PC-9 (cell line): ENCODE measurements at regions not wholly inside any gene's neighbourhood (a gene's known extent, or its start where the extent isn't known, plus 50 kb on each side); places are given as distances from the start of the nearest gene placed in this dataset.

ENCODE experiments used
- BruUV-seq: library from RNA; stranded (reverse); fragments of 400-500 nt; replicated peaks from 2 replicates; lab custom pipeline; 2021; lab: Mats Ljungman, UMichigan
- CTCF ChIA-PET: fragments of 300-600 bp; sonication (Branson Sonifier 250); formaldehyde crosslinking; loops from one replicate; lab custom pipeline; 2022; ENCODE audit warnings: antibody characterized with exemption; lab: Charles Lee
- POLR2A ChIA-PET: fragments of 300-600 bp; sonication (Branson Sonifier 250); formaldehyde crosslinking; loops from one replicate; lab custom pipeline; 2022; ENCODE audit warnings: antibody characterized with exemption; ENCODE audit not compliant: unreplicated experiment; lab: Charles Lee
- DNase-seq, 2 experiments: peaks; one replicate each; pipeline versions ENCODE4 v3.0.0 to v3.0.0-alpha.2; 2015 to 2022; ENCODE audit warnings: mixed read lengths in 1 of 2
- H2AFZ ChIP-seq: fragments of 200-600 bp; sonication (generic); 2 replicates; pipeline ENCODE4 v1.8.1; 2017; ENCODE audit warnings: antibody characterized with exemption
- H3F3A ChIP-seq: fragments of 200-600 bp; sonication (generic); 2 replicates; pipeline ENCODE4 v1.8.1; 2017; ENCODE audit warnings: antibody characterized with exemption, mild to moderate bottlenecking, low read depth; ENCODE audit not compliant: insufficient read depth
- H3K27ac ChIP-seq: fragments of 200-600 bp; sonication (generic); 2 replicates; pipeline ENCODE4 v1.6.1; 2016; ENCODE audit warnings: mixed run types
- H3K27me3 ChIP-seq: fragments of 200-600 bp; sonication (generic); 2 replicates; pipeline ENCODE4 v1.6.1; 2016; ENCODE audit warnings: low read depth, mixed run types; ENCODE audit not compliant: insufficient read depth
- H3K36me3 ChIP-seq: fragments of 200-600 bp; sonication (generic); 2 replicates; pipeline ENCODE4 v1.6.1; 2016; ENCODE audit warnings: low read depth, mixed run types
- H3K4me1 ChIP-seq: fragments of 200-600 bp; sonication (generic); replicated peaks from 2 replicates; pipeline ENCODE4 v1.6.1; 2016; ENCODE audit warnings: mixed run types; ENCODE audit not compliant: insufficient read depth
- H3K4me2 ChIP-seq: fragments of 200-600 bp; sonication (generic); 2 replicates; pipeline ENCODE4 v1.6.1; 2017; ENCODE audit warnings: mixed run types
- H3K4me3 ChIP-seq: fragments of 200-600 bp; sonication (generic); 2 replicates; pipeline ENCODE4 v1.6.1; 2016; ENCODE audit warnings: mixed run types
- H3K79me2 ChIP-seq: fragments of 200-600 bp; sonication (generic); 2 replicates; pipeline ENCODE4 v1.6.1; 2017; ENCODE audit warnings: low read depth, mixed run types
- H3K9me2 ChIP-seq: fragments of 200-600 bp; sonication (generic); 2 replicates; pipeline ENCODE4 v1.8.1; 2017; ENCODE audit warnings: mild to moderate bottlenecking; ENCODE audit not compliant: insufficient read depth
- H3K9me3 ChIP-seq: fragments of 200-600 bp; sonication (generic); 2 replicates; pipeline ENCODE4 v1.8.1; 2016; ENCODE audit warnings: low read depth; ENCODE audit not compliant: insufficient read depth
- H4K20me1 ChIP-seq: fragments of 200-600 bp; sonication (generic); 2 replicates; pipeline ENCODE4 v1.8.1; 2017; ENCODE audit not compliant: insufficient read depth
- EZH2 ChIP-seq: fragments of 200-600 bp; sonication (generic); IDR thresholded peaks from 2 replicates; pipeline ENCODE4 v1.8.0; 2017; ENCODE audit warnings: antibody characterized with exemption, low read depth
- intact Hi-C: fragments of 100-400 bp; cut with micrococcal nuclease; formaldehyde crosslinking; loops from one replicate; pipeline ENCODE4 v1.10.0; 2022; ENCODE audit not compliant: unreplicated experiment
- TF ChIP-seq, protein P1 (sequence below): fragments of 200-600 bp; sonication (generic); conservative IDR thresholded peaks from 2 replicates; pipeline ENCODE4 v1.6.1; 2017; ENCODE audit warnings: mixed run types, antibody characterized with exemption, mild to moderate bottlenecking, moderate library complexity

DNA sequence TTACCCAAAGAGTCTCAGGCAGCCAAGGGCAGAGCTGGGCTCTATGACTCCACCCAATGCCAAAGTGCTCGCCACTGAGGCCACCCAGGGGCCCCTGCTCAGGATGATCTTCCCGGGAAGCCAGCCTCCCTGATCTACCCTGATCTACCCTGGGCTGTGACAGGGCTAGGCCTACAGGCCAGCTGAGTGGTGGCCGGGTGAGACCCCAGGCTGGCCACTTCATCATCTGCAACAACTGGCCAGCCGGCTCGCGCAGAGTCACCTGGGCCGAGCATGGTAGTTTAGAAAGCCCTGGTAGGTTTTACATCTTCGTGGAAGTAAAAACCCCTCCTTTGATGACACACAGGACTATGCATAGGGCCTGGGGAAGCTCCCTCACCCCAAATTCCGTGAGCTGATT lies 276.3 kb downstream of the NDUFA10 start:
- H3K27ac ChIP-seq, result no peak overlapping the region
- H4K20me1 ChIP-seq, result 0 out of 2 replicates have a peak, but pooled peaks cover 3% of the 10 kb centered on the region
- BruUV-seq, result no TSS peak
- no peaks in the 10 kb centered on the region for H3K9me2 ChIP-seq
- intact Hi-C loops, result no loop called here
- no peaks in the 10 kb centered on the region for H3K79me2 ChIP-seq
- no peaks in the 10 kb centered on the region for H3K36me3 ChIP-seq
- H3K4me3 ChIP-seq, result no peak overlapping the region
- H3F3A ChIP-seq, result no peaks in the 10 kb centered on the region
- TF ChIP-seq EZH2, result no peak
- TF ChIP-seq, protein P1, sequence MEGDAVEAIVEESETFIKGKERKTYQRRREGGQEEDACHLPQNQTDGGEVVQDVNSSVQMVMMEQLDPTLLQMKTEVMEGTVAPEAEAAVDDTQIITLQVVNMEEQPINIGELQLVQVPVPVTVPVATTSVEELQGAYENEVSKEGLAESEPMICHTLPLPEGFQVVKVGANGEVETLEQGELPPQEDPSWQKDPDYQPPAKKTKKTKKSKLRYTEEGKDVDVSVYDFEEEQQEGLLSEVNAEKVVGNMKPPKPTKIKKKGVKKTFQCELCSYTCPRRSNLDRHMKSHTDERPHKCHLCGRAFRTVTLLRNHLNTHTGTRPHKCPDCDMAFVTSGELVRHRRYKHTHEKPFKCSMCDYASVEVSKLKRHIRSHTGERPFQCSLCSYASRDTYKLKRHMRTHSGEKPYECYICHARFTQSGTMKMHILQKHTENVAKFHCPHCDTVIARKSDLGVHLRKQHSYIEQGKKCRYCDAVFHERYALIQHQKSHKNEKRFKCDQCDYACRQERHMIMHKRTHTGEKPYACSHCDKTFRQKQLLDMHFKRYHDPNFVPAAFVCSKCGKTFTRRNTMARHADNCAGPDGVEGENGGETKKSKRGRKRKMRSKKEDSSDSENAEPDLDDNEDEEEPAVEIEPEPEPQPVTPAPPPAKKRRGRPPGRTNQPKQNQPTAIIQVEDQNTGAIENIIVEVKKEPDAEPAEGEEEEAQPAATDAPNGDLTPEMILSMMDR, result no peak
- DNase-seq, result no peak
- ChIA-PET POLR2A (no interaction called here), CTCF (no interaction called here)
- no peaks in the 10 kb centered on the region for H3K4me1 ChIP-seq
- H3K4me2 ChIP-seq, result no peak overlapping the region
- peaks cover 98% of the 10 kb centered on the region for H3K27me3 ChIP-seq
- H2AFZ ChIP-seq, result no peak overlapping the region
- H3K9me3 ChIP-seq, result no peaks in the 10 kb centered on the region

- intact Hi-C loops, result no loop called here
- POLR2A ChIA-PET, result no interaction called here
- 0 out of 2 replicates have a peak, but pooled peaks cover 4% of the 10 kb centered on the region for H4K20me1 ChIP-seq
- H3K36me3 ChIP-seq, result no peaks in the 10 kb centered on the region
- H3K27me3 ChIP-seq, result peaks cover 98% of the 10 kb centered on the region
- H3K4me2 ChIP-seq, result no peak overlapping the region
- no peaks in the 10 kb centered on the region for H3K9me3 ChIP-seq
- TF ChIP-seq EZH2, result no peak
- TF ChIP-seq, protein P1, result no peak
- CTCF ChIA-PET, result no interaction called here
- no peak overlapping the region for H3K4me3 ChIP-seq
- no peaks in the 10 kb centered on the region for H3K4me1 ChIP-seq
- H3F3A ChIP-seq, result no peaks in the 10 kb centered on the region
- no peak overlapping the region for H2AFZ ChIP-seq
- no TSS peak for BruUV-seq
- H3K27ac ChIP-seq, result no peak overlapping the region
- H3K9me2 ChIP-seq, result no peaks in the 10 kb centered on the region
- no peaks in the 10 kb centered on the region for H3K79me2 ChIP-seq
- no peak for DNase-seq
These were observed 277.4 kb downstream of the NDUFA10 start for GRCh38 chr2:239747771-239748170.

- Histone ChIP-seq H3K9me3 (no peaks in the 10 kb centered on the region), H4K20me1 (0 out of 2 replicates have a peak, but pooled peaks cover 4% of the 10 kb centered on the region), H3K4me2 (no peak overlapping the region), H3K4me3 (no peak overlapping the region), H3K9me2 (no peaks in the 10 kb centered on the region), H3K27ac (no peak overlapping the region), H3K4me1 (no peaks in the 10 kb centered on the region), H3K36me3 (no peaks in the 10 kb centered on the region), H3F3A (no peaks in the 10 kb centered on the region), H3K79me2 (no peaks in the 10 kb centered on the region), H2AFZ (no peak overlapping the region), H3K27me3 (peaks cover 98% of the 10 kb centered on the region)
- ChIA-PET CTCF (no interaction called here), POLR2A (no interaction called here)
- DNase-seq, result no peak
- no TSS peak for BruUV-seq
- intact Hi-C loops, result no loop called here
- no peak for TF ChIP-seq EZH2
- TF ChIP-seq, protein P1, result no peak
These were observed 277.9 kb downstream of the NDUFA10 start for GRCh38 chr2:239747274-239747673.
